ENCODE measurements at regions not wholly inside any gene's neighbourhood (a gene's known extent, or its start where the extent isn't known, plus 50 kb on each side); places are given as distances from the start of the nearest gene placed in this dataset.
A peak's percentile ranks its signal among the peaks of the same experiment; 100 is the strongest.

DNA sequence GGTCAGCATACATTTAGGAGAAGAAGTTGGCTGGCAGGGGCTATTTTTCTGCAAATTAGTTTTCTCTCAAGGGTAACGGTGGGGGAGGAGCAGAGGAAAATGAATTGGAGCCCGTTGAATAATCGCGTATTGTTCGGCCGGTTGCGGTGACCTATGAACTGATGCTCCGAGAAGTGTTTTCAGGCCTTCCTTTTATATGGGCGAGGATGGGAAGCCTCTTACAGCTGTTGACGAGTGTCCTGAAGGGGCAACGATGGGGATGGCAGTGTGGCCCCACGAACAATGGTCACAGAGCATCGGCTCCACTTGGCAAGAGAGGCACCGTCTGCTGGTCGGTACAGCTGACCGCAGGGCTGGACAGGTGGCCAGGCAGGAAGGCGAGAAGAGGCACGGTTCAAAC, 400.7 kb downstream of the ZSWIM6 start:
- no peaks in the 10 kb centered on the region for H3K79me1 ChIP-seq (ENCODE audit: low read depth, low read length)
- TF ChIP-seq CTBP2 (IDR thresholded peaks at IDR 0.05; ENCODE audit: borderline replicate concordance, insufficient read depth, insufficient read length, low read length) (no peak), SIX5 (IDR thresholded peaks at IDR 0.05; ENCODE audit: low read depth, low read length) (no peak), ZNF274 (IDR thresholded peaks at IDR 0.05; ENCODE audit: borderline replicate concordance, extremely low read depth, low read length) (no peak), SP2 (IDR thresholded peaks at IDR 0.05; ENCODE audit: low read length) (no peak), KDM1A (IDR thresholded peaks at IDR 0.05; ENCODE audit: borderline replicate concordance, low read length) (no peak), YY1 (IDR thresholded peaks at IDR 0.05; ENCODE audit: low read depth, low read length) (no peak), TAF7 (optimal IDR thresholded peaks at IDR 0.05; ENCODE audit: borderline replicate concordance, low read depth, low read length) (no peak), PHF8 (conservative IDR thresholded peaks at IDR 0.05; ENCODE audit: low read depth, low read length) (no peak), EGR1 (IDR thresholded peaks at IDR 0.05; ENCODE audit: borderline replicate concordance, low read depth, low read length) (no peak), TEAD4 (IDR thresholded peaks at IDR 0.05; ENCODE audit: low read depth, low read length) (no peak), BACH1 (IDR thresholded peaks at IDR 0.05; ENCODE audit: low read length) (no peak), KDM5A (IDR thresholded peaks at IDR 0.05; ENCODE audit: low read length) (no peak), RFX5 (IDR thresholded peaks at IDR 0.05; ENCODE audit: borderline replicate concordance, low read depth, low read length) (no peak), BRCA1 (IDR thresholded peaks at IDR 0.05; ENCODE audit: low read depth, low read length) (no peak), KDM4A (IDR thresholded peaks at IDR 0.05; ENCODE audit: low read depth, low read length, severe bottlenecking) (no peak)
- 70% methylated on average over 18 of the region's 18 CpGs; no CpG with 5 or more reads in 1 of the 2 experiments for WGBS, 2 experiments (ENCODE audit: extremely low coverage in 1 of 2, insufficient coverage in 1 of 2, insufficient read length in 1 of 2, insufficient replicate concordance in 2 of 2, low coverage in 1 of 2, low lambda C conversion rate in 2 of 2, missing lambda C conversion rate in 1 of 2)

More for the DNA sequence above, 400.7 kb downstream of the ZSWIM6 start:
- no peaks in the 10 kb centered on the region for H3K79me2 ChIP-seq (ENCODE audit: control insufficient read depth in 1 of 2, insufficient read depth in 2 of 2, low read length in 2 of 2)
- peaks cover 0 to 2% (median under 1%) of the 10 kb centered on the region in 4 experiments; a peak in 2 of 7 replicates for H3K27me3 ChIP-seq (replicated peaks in 1 of 4; ENCODE audit: control insufficient read depth in 3 of 4, extremely low read depth in 1 of 4, insufficient read depth in 3 of 4, low read length in 3 of 4)
- H3K27ac ChIP-seq (ENCODE audit: low read depth, low read length): no peak overlapping the region
- H3K56ac ChIP-seq (replicated peaks; ENCODE audit: insufficient read length, low read depth, low read length): no peak overlapping the region
- no peak overlapping the region for H4K91ac ChIP-seq (replicated peaks; ENCODE audit: insufficient read length, low read length)
- no peak overlapping the region for H3K23ac ChIP-seq (ENCODE audit: insufficient read length)
- no peak for DNase-seq (ENCODE audit: low read depth in 1 of 2, low spot score in 2 of 2)
- H2AK5ac ChIP-seq (ENCODE audit: low read depth, low read length): no peak overlapping the region
- H2AFZ ChIP-seq (ENCODE audit: low read length): no peak overlapping the region
- H3K4me2 ChIP-seq (ENCODE audit: insufficient read depth in 1 of 2, low read depth in 2 of 2, low read length in 2 of 2): peak overlapping the region; percentile 59 to 60; a peak in 3 of 4 replicates
- ChIA-PET POLR2A (ENCODE audit: partially characterized antibody) (no interaction called here), CTCF (ENCODE audit: partially characterized antibody) (interaction anchor here (1.2 to 2.5 kb wide), 2 partner anchors 36 to 76 kb away, joined by 3 to 7 read pairs; no protein-coding TSS in a partner anchor)
- H4K8ac ChIP-seq (ENCODE audit: extremely low read depth, insufficient read depth, low read length): no peak overlapping the region
- no peaks in the 10 kb centered on the region for H3K36me3 ChIP-seq (ENCODE audit: control insufficient read depth in 2 of 4, insufficient read depth in 4 of 4, low read length in 3 of 4)
- H3K4ac ChIP-seq (replicated peaks; ENCODE audit: insufficient read length, low read depth, low read length): no peak overlapping the region
- H2BK12ac ChIP-seq (ENCODE audit: low read depth, low read length): peak overlapping the region; percentile 89; the same call in 1 of the 2 replicates
- H3K9me3 ChIP-seq (ENCODE audit: insufficient read depth in 2 of 2, low read depth in 1 of 2, low read length in 1 of 2): no peaks in the 10 kb centered on the region
- no peak overlapping the region for H3K9ac ChIP-seq (replicated peaks in 1 of 4; ENCODE audit: extremely low read depth in 1 of 4, low read depth in 3 of 4, low read length in 3 of 4)
- no peak overlapping the region for H3K14ac ChIP-seq (ENCODE audit: insufficient read length)
- peak overlapping the region; percentile 88; the same call in 1 of the 2 replicates for H2BK15ac ChIP-seq (ENCODE audit: low read length)
- no peaks in the 10 kb centered on the region for H4K20me1 ChIP-seq (replicated peaks in 1 of 2; ENCODE audit: control insufficient read depth in 1 of 2, insufficient read depth in 2 of 2, low read length in 2 of 2)
- no peaks in the 10 kb centered on the region; the same call in 1 of the 2 replicates for H3K23me2 ChIP-seq (ENCODE audit: low read depth, low read length)
- H2BK120ac ChIP-seq (replicated peaks; ENCODE audit: low read depth, low read length): no peak overlapping the region
- FAIRE-seq: no peak
- H4K5ac ChIP-seq (ENCODE audit: insufficient read length, low read depth, low read length): no peak overlapping the region
- H3K18ac ChIP-seq (ENCODE audit: extremely low read depth, low read length): no peak overlapping the region
- peaks cover 2 to 13% (median 5%) of the 10 kb centered on the region in 4 experiments; a peak in 6 of 7 replicates for H3K4me1 ChIP-seq (replicated peaks in 1 of 4; ENCODE audit: control insufficient read depth in 3 of 4, insufficient read depth in 4 of 4, low read length in 3 of 4)
- no peak overlapping the region for H2BK5ac ChIP-seq (ENCODE audit: low read depth, low read length)
- peak overlapping the region; percentile 13; the same call in 1 of the 2 replicates for H2BK20ac ChIP-seq (ENCODE audit: low read length)
- H3K4me3 ChIP-seq (ENCODE audit: extremely low read depth in 1 of 4, insufficient read depth in 2 of 4, low read depth in 3 of 4, low read length in 4 of 4): peak overlapping the region in 2 of 4 experiments; percentile 9 to 36; a peak in 2 of 8 replicates
